IMR-90 (cell line): ENCODE measurements at regions not wholly inside any gene's neighbourhood (a gene's known extent, or its start where the extent isn't known, plus 50 kb on each side); places are given as distances from the start of the nearest gene placed in this dataset.

Experiments used
- ATAC-seq: fragments of 200-7000 bp; cut with Tn5 transposase; 2 replicates; pipeline ENCODE4 v1.9.1; 2020; ENCODE audit warnings: low read depth, mild to moderate bottlenecking, moderate library complexity
- BruUV-seq: library from RNA; stranded (reverse); fragments of 400-500 nt; replicated peaks from 2 replicates; lab custom pipeline; 2021; lab: Mats Ljungman, UMichigan
- CTCF ChIA-PET: fragments of 300-600 bp; formaldehyde crosslinking; extraction: SDS; loops from one replicate; lab custom pipeline; 2021; ENCODE audit warnings: antibody characterized with exemption; lab: Yijun Ruan, JAX
- POLR2A ChIA-PET: fragments of 300-600 bp; sonication (Branson Sonifier 250); formaldehyde crosslinking; loops from one replicate; lab custom pipeline; 2022; ENCODE audit warnings: antibody characterized with exemption; ENCODE audit not compliant: unreplicated experiment; lab: Charles Lee
- DNase-seq: peaks from one replicate; pipeline ENCODE4 v3.0.0; 2013
- H2AFZ ChIP-seq: replicated peaks from 2 replicates; pipeline ENCODE3; 2013; ENCODE audit warnings: low read length, mild to moderate bottlenecking; ENCODE audit not compliant: poor library complexity
- H2AK5ac ChIP-seq: 2 replicates; pipeline ENCODE4 v1.6.1; 2013; ENCODE audit warnings: low read depth, low read length, inconsistent platforms
- H2AK9ac ChIP-seq: replicated peaks from 2 replicates; pipeline ENCODE3; 2013; ENCODE audit warnings: mild to moderate bottlenecking, low read depth, low read length, moderate library complexity; ENCODE audit not compliant: poor library complexity
- H2BK120ac ChIP-seq: 2 replicates; pipeline ENCODE4 v1.6.1; 2013; ENCODE audit warnings: low read depth, low read length, inconsistent platforms
- H2BK15ac ChIP-seq: 3 replicates; pipeline ENCODE4 v1.6.1; 2013; ENCODE audit warnings: low read depth, low read length, inconsistent platforms
- H2BK20ac ChIP-seq: 2 replicates; pipeline ENCODE4 v1.6.1; 2013; ENCODE audit warnings: low read depth, mild to moderate bottlenecking, inconsistent platforms, low read length, moderate library complexity
- H2BK5ac ChIP-seq: 2 replicates; pipeline ENCODE4 v1.6.1; 2013; ENCODE audit warnings: mild to moderate bottlenecking, low read depth, low read length, inconsistent platforms; ENCODE audit not compliant: poor library complexity, severe bottlenecking
- H3K14ac ChIP-seq: replicated peaks from 2 replicates; pipeline ENCODE4 v1.6.1; 2013; ENCODE audit warnings: low read depth, low read length, inconsistent platforms
- H3K18ac ChIP-seq: 2 replicates; pipeline ENCODE4 v1.6.1; 2013; ENCODE audit warnings: low read depth, low read length, control low read depth
- H3K23ac ChIP-seq: 2 replicates; pipeline ENCODE4 v1.6.1; 2013; ENCODE audit warnings: low read depth, low read length, inconsistent platforms
- H3K27ac ChIP-seq: 2 replicates; pipeline ENCODE4 v1.5.1; 2013; ENCODE audit warnings: mild to moderate bottlenecking, control low read depth, low read length; ENCODE audit not compliant: insufficient read depth
- H3K27me3 ChIP-seq: 2 replicates; pipeline ENCODE4 v1.6.1; 2013; ENCODE audit warnings: low read length; ENCODE audit not compliant: control insufficient read depth, insufficient read depth
- H3K36me3 ChIP-seq: 2 replicates; pipeline ENCODE4 v1.6.1; 2013; ENCODE audit warnings: low read length, mixed read lengths; ENCODE audit not compliant: control insufficient read depth, insufficient read depth
- H3K4ac ChIP-seq: 2 replicates; pipeline ENCODE4 v1.6.1; 2013; ENCODE audit warnings: low read depth, low read length, inconsistent platforms
- H3K4me1 ChIP-seq: 2 replicates; pipeline ENCODE4 v1.6.1; 2013; ENCODE audit warnings: low read length, mixed read lengths; ENCODE audit not compliant: control insufficient read depth, insufficient read depth
- H3K4me2 ChIP-seq: 2 replicates; pipeline ENCODE4 v1.6.1; 2013; ENCODE audit warnings: low read depth, mild to moderate bottlenecking, control low read depth, low read length, moderate library complexity
- H3K4me3 ChIP-seq: 2 replicates; pipeline ENCODE4 v1.5.1; 2013; ENCODE audit warnings: low read depth, mild to moderate bottlenecking, control low read depth, low read length, moderate library complexity; ENCODE audit not compliant: insufficient read depth
- H3K56ac ChIP-seq: 2 replicates; pipeline ENCODE4 v1.6.1; 2013; ENCODE audit warnings: low read length, inconsistent platforms; ENCODE audit not compliant: insufficient read depth; ENCODE audit errors: extremely low read depth
- H3K79me1 ChIP-seq, 2 experiments: 2 replicates each; pipeline ENCODE4 v1.6.1; 2013; ENCODE audit warnings: low read length in 2 of 2, inconsistent platforms in 1 of 2, low read depth in 1 of 2
- H3K9ac ChIP-seq: 2 replicates; pipeline ENCODE4 v1.6.1; 2013; ENCODE audit warnings: low read depth, low read length, control low read depth
- H3K9me1 ChIP-seq: 2 replicates; pipeline ENCODE4 v1.6.1; 2013; ENCODE audit warnings: low read length, inconsistent platforms; ENCODE audit not compliant: insufficient read depth
- H3K9me3 ChIP-seq: 2 replicates; pipeline ENCODE4 v1.6.1; 2013; ENCODE audit warnings: low read length; ENCODE audit not compliant: control insufficient read depth, insufficient read depth
- H4K20me1 ChIP-seq: 2 replicates; pipeline ENCODE4 v1.6.1; 2013; ENCODE audit warnings: low read length, inconsistent platforms; ENCODE audit not compliant: insufficient read depth
- H4K5ac ChIP-seq: 2 replicates; pipeline ENCODE4 v1.6.1; 2013; ENCODE audit warnings: mild to moderate bottlenecking, low read depth, low read length, control low read depth
- H4K8ac ChIP-seq, 2 experiments: 2 replicates each; pipeline ENCODE4 v1.6.1; 2013; ENCODE audit warnings: low read depth in 2 of 2, low read length in 2 of 2, control low read depth in 1 of 2, inconsistent platforms in 1 of 2
- H4K91ac ChIP-seq: 2 replicates; pipeline ENCODE4 v1.6.1; 2013; ENCODE audit warnings: low read depth, low read length, inconsistent platforms; ENCODE audit not compliant: insufficient read depth
- CEBPB ChIP-seq: IDR thresholded peaks from 2 replicates; pipeline ENCODE4 v1.6.1; 2012; ENCODE audit warnings: low read depth, low read length, improper control_type of control experiment
- CHD1 ChIP-seq: IDR thresholded peaks from 2 replicates; pipeline ENCODE4 v1.6.1; 2012; ENCODE audit warnings: low read depth, low read length, improper control_type of control experiment
- CTCF ChIP-seq: conservative IDR thresholded peaks from 2 replicates; pipeline ENCODE4 v1.5.1; 2012; ENCODE audit warnings: mild to moderate bottlenecking, low read depth, low read length, improper control_type of control experiment
- ELK1 ChIP-seq: fragments of 150-350 bp; IDR thresholded peaks from 2 replicates; pipeline ENCODE4 v1.6.1; 2016; ENCODE audit warnings: low read depth, mild to moderate bottlenecking, low read length, moderate library complexity, borderline replicate concordance
- FOS ChIP-seq: fragments of 150-350 bp; IDR thresholded peaks from 2 replicates; pipeline ENCODE4 v1.6.1; 2016; ENCODE audit warnings: low read depth, low read length
- MAZ ChIP-seq: IDR thresholded peaks from 2 replicates; pipeline ENCODE4 v1.6.1; 2012; ENCODE audit warnings: low read depth, mild to moderate bottlenecking, low read length, improper control_type of control experiment, moderate library complexity, borderline replicate concordance
- MXI1 ChIP-seq: IDR thresholded peaks from 2 replicates; pipeline ENCODE4 v1.6.1; 2012; ENCODE audit warnings: low read depth, mild to moderate bottlenecking, low read length, moderate library complexity, borderline replicate concordance
- NFE2L2 ChIP-seq: fragments of 150-350 bp; IDR thresholded peaks from 2 replicates; pipeline ENCODE4 v1.6.1; 2016; ENCODE audit warnings: low read depth, mild to moderate bottlenecking, low read length
- POLR2A ChIP-seq: IDR thresholded peaks from 2 replicates; pipeline ENCODE4 v1.6.1; 2012; ENCODE audit warnings: mild to moderate bottlenecking, low read depth, low read length
- RAD21 ChIP-seq: IDR thresholded peaks from 2 replicates; pipeline ENCODE4 v1.6.1; 2012; ENCODE audit warnings: low read length, improper control_type of control experiment
- RCOR1 ChIP-seq: IDR thresholded peaks from 2 replicates; pipeline ENCODE4 v1.6.1; 2012; ENCODE audit warnings: mild to moderate bottlenecking, low read length, improper control_type of control experiment; ENCODE audit not compliant: insufficient replicate concordance
- SMC3 ChIP-seq: fragments of 150-350 bp; IDR thresholded peaks from 2 replicates; pipeline ENCODE4 v1.6.1; 2016; ENCODE audit warnings: low read depth, mild to moderate bottlenecking, antibody characterized with exemption, low read length, moderate library complexity
- USF2 ChIP-seq: fragments of 150-350 bp; IDR thresholded peaks from 2 replicates; pipeline ENCODE4 v1.6.1; 2017; ENCODE audit warnings: mild to moderate bottlenecking, antibody characterized with exemption, low read length, low read depth
- WGBS, 2 experiments: methylation state at CpG; one replicate each; pipeline versions ENCODE4 v1.1.5 to v1.1.7; 2013; ENCODE audit warnings: missing lambda C conversion rate in 2 of 2; ENCODE audit not compliant: insufficient read length in 1 of 2; ENCODE audit errors: extremely low coverage in 2 of 2; 5-methylcytosine and 5-hydroxymethylcytosine counted together
- dilution Hi-C: fragments of 300-500 bp; cut with HindIII; formaldehyde crosslinking; loops from one replicate; pipeline ENCODE4 v1.14.3; 2018; ENCODE audit warnings: low sequenced_read_pairs; ENCODE audit not compliant: unreplicated experiment
- in situ Hi-C: fragments of 300-500 bp; cut with MboI; formaldehyde crosslinking; loops from 3 replicates; pipeline ENCODE4 v1.14.3; 2019; ENCODE audit warnings: low sequenced_read_pairs, inconsistent platforms, mixed read lengths
- intact Hi-C: fragments of 100-400 bp; cut with micrococcal nuclease; formaldehyde crosslinking; loops from 2 replicates; pipeline ENCODE4 v1.10.0; 2022

DNA sequence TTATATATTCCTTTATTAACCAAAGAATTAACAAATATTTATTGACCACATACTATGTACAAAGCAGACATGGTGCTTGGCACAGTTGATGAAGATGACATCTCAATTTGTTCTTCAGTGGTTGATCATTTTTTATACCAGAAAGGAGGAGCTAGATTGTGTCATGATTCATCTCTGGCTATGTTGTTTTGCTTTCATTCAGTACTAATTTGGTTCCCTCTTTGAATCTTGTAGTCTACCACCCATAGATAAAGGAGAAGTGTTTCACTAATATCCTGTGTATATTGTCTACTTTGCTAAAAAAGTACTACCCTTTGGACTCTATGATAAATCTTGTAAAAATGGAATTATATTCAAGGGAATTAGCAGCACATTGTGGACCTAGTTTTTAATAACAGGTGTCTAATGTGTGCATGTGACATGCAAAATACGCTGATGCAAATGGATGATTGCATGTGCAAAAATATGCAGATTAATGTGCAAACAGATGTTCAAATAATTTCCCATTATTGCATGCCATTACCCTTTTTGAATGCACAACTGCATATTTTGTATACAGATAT is 313.2 kb upstream of the ZEB2 start:
- no peak overlapping the region for H3K9ac ChIP-seq
- no peaks in the 10 kb centered on the region for H3K9me3 ChIP-seq
- H2BK15ac ChIP-seq = no peak overlapping the region
- in situ Hi-C loops (no loop called here), intact Hi-C loops (no loop called here), dilution Hi-C loops (no loop called here)
- no peak overlapping the region for H4K91ac ChIP-seq
- no peak overlapping the region for H3K23ac ChIP-seq
- DNase-seq (no peak), ATAC-seq (no peak)
- H3K14ac ChIP-seq = no peak overlapping the region
- H3K18ac ChIP-seq = no peak overlapping the region
- no peak overlapping the region for H2AK5ac ChIP-seq
- H2BK20ac ChIP-seq = no peak overlapping the region
- H3K27me3 ChIP-seq = no peaks in the 10 kb centered on the region
- H3K56ac ChIP-seq = no peak overlapping the region
- H3K27ac ChIP-seq = no peak overlapping the region
- no peak for TF ChIP-seq POLR2A
- no peak for TF ChIP-seq USF2
- no peak for TF ChIP-seq SMC3
- no peak for TF ChIP-seq CHD1
- no peak for TF ChIP-seq RAD21
- TF ChIP-seq FOS = no peak
- TF ChIP-seq MAZ = no peak
- TF ChIP-seq MXI1 = no peak
- TF ChIP-seq CEBPB = no peak
- no peak for TF ChIP-seq RCOR1
- TF ChIP-seq NFE2L2 = no peak
- no peak for TF ChIP-seq ELK1
- no peak for TF ChIP-seq CTCF
- no CpG with 5 or more reads among the region's 1 CpG for WGBS, 2 experiments
- H2AK9ac ChIP-seq = no peak overlapping the region
- H3K79me1 ChIP-seq = no peaks in the 10 kb centered on the region; a peak in 1 of 4 replicates
- peaks cover 5% of the 10 kb centered on the region; the same call in 1 of the 2 replicates for H3K9me1 ChIP-seq
- no peak overlapping the region for H4K8ac ChIP-seq
- H4K5ac ChIP-seq = no peak overlapping the region
- H3K4me3 ChIP-seq = no peak overlapping the region
- ChIA-PET POLR2A (no interaction called here), CTCF (no interaction called here)
- no peak overlapping the region for H3K4me2 ChIP-seq
- BruUV-seq = no TSS peak
- H2AFZ ChIP-seq = no peak overlapping the region
- peaks cover 12% of the 10 kb centered on the region for H3K4me1 ChIP-seq
- H4K20me1 ChIP-seq = no peaks in the 10 kb centered on the region
- no peak overlapping the region for H2BK5ac ChIP-seq
- no peak overlapping the region for H3K4ac ChIP-seq
- H3K36me3 ChIP-seq = no peaks in the 10 kb centered on the region
- no peak overlapping the region for H2BK120ac ChIP-seq
